DMS 273 treated with DMSO at 0.1 percent for 48 hours (cell line): ENCODE measurements at regions not wholly inside any gene's neighbourhood (a gene's known extent, or its start where the extent isn't known, plus 50 kb on each side); places are given as distances from the start of the nearest gene placed in this dataset.
"Not testable (repeated sequence)": the region's sequence is repeated elsewhere in the genome, so short reads cannot be mapped to it uniquely, and the experiment has no call there.

ENCODE experiments used
- DNase-seq: peaks from one replicate; lab custom pipeline; 2025; lab: John Stamatoyannopoulos, UW

DNA sequence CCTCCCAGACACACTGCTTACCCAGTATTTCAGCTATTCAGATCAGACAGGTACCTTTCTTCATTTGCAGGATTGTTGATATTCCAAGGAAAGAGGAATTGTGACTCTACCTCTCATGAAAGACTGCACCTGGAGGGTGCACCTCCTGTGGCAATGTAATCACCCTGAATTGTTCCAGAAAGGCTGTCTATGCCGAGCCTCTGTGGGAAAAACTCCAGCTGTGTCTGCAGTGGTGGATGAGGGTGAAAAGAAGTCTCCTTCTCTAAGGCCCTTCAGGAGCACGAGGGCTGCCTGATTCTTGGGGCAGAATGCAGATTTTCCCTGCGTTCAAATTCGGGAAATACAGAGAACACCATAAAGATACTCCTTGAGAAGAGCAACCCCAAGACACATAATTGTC lies 108.2 kb upstream of the ADAMTS3 start:
- DNase-seq: no peak

DNA sequence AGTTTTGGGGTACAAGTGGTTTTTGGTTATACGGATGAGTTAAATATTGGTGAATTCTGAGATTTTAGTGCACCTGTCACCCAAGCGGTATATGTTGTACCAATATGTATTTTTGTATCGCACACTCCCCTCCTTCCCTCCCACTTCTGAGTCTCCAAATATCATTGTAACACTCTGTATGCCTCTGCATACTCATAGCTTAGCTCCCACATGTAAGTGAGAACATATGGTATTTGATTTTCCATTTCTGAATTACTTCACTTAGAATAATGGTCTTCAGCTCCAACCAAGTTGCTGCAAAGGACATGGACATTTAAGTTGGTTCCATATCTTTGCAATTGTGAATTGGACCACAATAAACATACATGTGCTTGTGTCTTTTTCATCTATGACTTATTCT lies 103.0 kb upstream of the ADAMTS3 start:
- no peak for DNase-seq

DNA sequence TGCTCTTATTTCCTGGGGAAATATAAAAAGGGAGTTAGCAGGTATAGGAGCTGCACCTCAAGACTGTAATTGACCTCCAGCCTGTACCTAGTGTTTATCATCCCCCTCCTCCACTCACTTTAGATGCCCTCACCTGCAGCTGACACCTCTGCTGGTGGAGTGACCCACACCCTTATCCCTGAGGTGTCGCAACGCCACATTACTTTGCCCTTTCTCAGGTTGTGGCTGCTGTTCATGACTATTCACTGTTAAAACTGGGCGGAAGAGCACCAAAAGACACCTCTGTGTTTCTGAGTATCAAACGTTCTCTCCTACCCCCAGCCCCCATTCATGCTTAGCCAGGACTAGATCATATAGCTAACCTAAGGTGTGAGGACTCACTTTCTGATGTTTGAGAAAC lies 101.5 kb upstream of the ADAMTS3 start:
- DNase-seq: no peak

- DNase-seq: no peak
Observed at GRCh38 chr4:72666910-72667309, 97.9 kb upstream of the ADAMTS3 start.

DNA sequence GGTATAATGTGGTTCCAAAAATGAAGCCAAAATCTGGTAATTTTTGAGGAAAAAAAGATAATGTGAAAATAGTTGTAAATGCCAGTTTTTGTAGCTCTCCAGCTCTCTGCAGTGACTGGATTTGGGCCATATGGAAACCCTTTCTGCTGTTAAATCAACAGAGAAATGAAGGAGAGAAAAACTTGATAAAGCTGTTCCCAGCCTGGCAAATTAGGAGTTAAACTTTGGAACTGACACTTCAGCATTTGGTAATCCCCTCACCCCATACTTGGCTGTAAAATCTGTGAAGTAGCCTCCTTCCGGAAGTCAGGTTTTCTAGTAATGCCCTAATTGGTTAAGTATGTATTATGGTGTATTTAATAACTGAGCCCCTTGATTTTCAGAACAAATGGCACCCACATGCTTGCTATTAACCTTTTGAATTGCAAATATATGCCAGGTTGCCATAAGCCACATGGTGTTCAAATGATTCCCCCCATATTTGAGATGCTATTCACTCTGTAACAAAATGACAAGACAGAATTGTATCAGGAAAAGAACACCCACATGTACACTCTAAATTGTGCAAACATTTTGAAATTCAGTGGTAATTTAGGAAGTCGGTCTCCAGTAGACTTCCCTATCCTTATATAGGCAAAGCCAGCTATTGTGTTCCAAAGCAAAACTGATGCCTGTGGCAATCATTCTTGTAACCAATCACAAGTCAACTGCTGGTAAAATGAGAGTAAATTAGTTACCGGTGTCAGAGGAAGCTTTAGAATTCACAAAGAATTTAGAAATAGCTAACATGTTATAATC lies 96.3 kb upstream of the ADAMTS3 start:
- DNase-seq: no peak

DNA sequence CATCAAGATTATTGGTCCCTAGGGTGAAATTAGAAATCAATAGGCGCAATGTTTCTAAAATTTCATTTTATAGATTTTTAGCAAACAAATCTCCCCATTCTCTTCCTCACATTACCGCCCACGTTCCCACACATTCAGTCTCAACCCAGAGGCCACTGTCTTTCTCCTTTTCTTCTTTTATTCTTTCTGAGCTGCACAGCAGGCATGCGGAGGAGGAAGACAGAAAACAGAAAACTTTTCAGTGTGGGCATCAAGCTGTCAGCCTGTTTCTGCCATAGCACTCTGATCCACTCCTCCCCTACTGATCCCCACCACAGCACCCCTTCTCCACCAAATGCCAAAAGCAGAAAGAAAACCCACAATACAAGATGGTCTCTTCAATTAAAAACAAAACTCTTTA lies 94.8 kb upstream of the ADAMTS3 start:
- no peak for DNase-seq

- DNase-seq: no peak
Observed at GRCh38 chr4:72661830-72662229, 92.8 kb upstream of the ADAMTS3 start.

DNA sequence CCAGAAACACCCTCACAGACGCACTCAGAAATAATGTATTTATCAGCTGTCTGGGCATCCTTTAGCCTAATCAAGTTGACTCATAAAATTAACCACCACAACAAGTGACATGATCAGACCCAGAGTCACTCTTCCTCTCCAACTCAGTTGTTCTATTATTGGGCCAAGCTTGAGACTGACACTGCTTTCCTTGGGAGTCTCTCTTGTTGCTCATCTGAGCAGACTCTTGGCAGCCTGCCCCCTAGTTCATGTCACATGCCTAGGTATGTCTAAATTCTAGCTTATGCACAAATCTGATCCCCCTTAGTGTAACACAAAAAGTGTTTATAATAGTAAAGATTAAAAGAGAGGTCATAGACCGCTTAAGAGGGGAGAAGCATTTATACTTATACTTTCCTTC lies 72.6 kb upstream of the ADAMTS3 start:
- DNase-seq: no peak

DNA sequence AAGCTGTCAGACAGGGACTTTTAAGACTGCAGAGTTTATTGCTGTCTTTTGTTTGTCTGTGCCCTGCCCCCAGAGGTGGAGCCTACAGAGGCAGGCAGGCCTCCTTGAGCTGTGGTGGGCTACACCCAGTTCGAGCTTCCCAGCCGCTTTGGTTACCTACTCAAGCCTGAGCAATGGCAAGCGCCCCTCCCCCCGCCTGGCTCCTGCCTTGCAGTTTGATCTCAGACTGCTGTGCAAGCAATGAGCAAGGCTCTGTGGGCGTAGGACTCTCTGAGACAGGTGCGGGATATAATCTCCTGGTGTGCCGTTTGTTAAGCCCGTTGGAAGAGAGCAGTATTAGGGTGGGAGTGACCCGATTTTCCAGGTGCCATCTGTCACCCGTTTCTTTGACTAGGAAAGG lies 67.8 kb upstream of the ADAMTS3 start:
- DNase-seq: not testable (repeated sequence)

GRCh38 chr4:72635931-72636330 lies 66.9 kb upstream of the ADAMTS3 start:
- not testable (repeated sequence) for DNase-seq

DNA sequence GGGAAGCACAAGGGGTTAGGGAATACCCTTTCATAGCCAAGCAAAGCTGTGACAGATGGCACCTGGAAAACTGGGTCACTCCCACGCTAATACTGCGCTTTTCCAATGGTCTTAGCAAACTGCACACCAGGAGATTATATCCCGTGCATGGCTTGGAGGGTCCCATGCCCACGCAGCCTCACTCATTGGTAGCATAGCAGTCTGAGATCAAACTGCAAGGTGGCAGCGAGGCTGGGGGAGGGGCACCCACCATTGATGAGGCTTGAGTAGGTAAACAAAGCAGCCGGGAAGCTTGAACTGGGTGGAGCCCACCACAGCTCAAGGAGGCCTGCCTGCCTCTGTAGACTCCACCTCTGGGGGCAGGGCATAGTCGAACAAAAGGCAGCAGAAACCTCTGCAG lies 63.2 kb upstream of the ADAMTS3 start:
- DNase-seq: not testable (repeated sequence)

DNA sequence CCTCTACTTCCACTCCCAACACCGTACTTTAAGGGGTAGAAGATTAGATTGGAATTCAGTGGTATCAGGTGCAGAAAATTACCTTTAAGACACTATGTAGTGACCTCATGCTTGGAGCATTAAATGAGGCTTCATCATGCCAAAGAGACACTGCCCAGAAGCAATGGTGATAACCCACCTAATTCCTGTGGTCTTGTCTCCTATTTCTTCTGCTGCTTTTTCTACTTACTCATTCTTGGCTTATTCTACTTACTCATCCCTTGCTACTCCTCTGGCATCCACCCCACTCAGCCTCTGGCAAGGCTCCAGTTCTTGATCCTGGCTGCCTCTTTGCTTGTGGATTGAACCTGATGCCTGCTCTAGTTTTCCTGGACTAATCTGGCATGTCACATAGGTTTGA lies 62.3 kb upstream of the ADAMTS3 start:
- no peak for DNase-seq

- DNase-seq: no peak
Observed at GRCh38 chr4:72629540-72629939, 60.5 kb upstream of the ADAMTS3 start.

DNA sequence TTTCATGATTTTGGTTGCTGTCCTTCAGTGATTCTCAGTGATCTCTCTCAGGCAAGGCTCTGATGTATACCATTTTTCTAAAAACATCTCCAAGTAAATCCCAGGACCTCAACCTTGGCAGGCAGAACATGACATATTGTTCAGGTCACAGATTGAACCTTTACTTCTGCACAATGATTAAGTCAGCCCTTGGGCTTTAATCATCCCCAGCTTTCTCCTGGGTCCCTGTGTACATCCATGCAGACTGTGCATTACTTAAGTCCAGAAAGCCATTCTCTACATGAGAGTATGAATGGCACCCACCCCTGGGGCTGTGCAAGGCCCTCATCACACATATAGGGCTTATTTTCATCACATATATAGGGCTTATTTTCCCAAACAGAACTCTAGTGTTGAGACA lies 58.7 kb upstream of the ADAMTS3 start:
- DNase-seq: no peak
